Spleen (tissue), 11 donors: ENCODE measurements at regions not wholly inside any gene's neighbourhood (a gene's known extent, or its start where the extent isn't known, plus 50 kb on each side); places are given as distances from the start of the nearest gene placed in this dataset.

Experiments used
- DNase-seq: peaks from one replicate; pipeline ENCODE4 v3.0.0-alpha.2; 2020
- H3K27ac ChIP-seq, 8 donors: fragments of 200-600 bp; sonication (generic) in 7 of 8; 1 replicate in 4 of 8; 2 replicates in 4 of 8; pipeline versions ENCODE4 v1.5.0 to v1.8.0; 2016 to 2021; ENCODE audit warnings: inconsistent platforms in 4 of 8, mild to moderate bottlenecking in 4 of 8, moderate library complexity in 1 of 8
- H3K27me3 ChIP-seq, 7 donors: fragments of 200-600 bp; sonication (generic) in 6 of 7; replicated peaks in 1 of 7; 1 replicate in 4 of 7; 2 replicates in 3 of 7; pipeline versions ENCODE4 v1.5.0 to v1.8.0; 2016 to 2021; ENCODE audit warnings: inconsistent platforms in 3 of 7, mild to moderate bottlenecking in 1 of 7
- H3K36me3 ChIP-seq, 6 donors: fragments of 200-600 bp; sonication (generic) in 5 of 6; 1 replicate in 4 of 6; 2 replicates in 2 of 6; pipeline versions ENCODE4 v1.5.0 to v1.8.0; 2016 to 2021; ENCODE audit warnings: inconsistent platforms in 2 of 6
- H3K4me1 ChIP-seq, 6 donors: fragments of 200-600 bp; sonication (generic) in 5 of 6; 1 replicate in 3 of 6; 2 replicates in 3 of 6; pipeline versions ENCODE4 v1.5.0 to v1.8.0; 2016 to 2021; ENCODE audit warnings: inconsistent platforms in 3 of 6
- H3K4me3 ChIP-seq, 8 donors: fragments of 200-600 bp; sonication (generic) in 7 of 8; 1 replicate in 4 of 8; 2 replicates in 4 of 8; pipeline versions ENCODE4 v1.5.0 to v1.8.0; 2016 to 2021; ENCODE audit warnings: inconsistent platforms in 4 of 8, mild to moderate bottlenecking in 4 of 8, moderate library complexity in 2 of 8
- H3K9me3 ChIP-seq, 8 donors: fragments of 200-600 bp; sonication (generic) in 7 of 8; 1 replicate in 4 of 8; 2 replicates in 4 of 8; pipeline versions ENCODE4 v1.5.0 to v1.8.0; 2016 to 2021; ENCODE audit warnings: inconsistent platforms in 4 of 8
- POLR2A ChIP-seq, 3 donors: fragments of 450-650 bp; IDR thresholded peaks; one replicate each; pipeline ENCODE4 v1.5.1; 2017; ENCODE audit warnings: antibody characterized with exemption in 3 of 3, mild to moderate bottlenecking in 1 of 3
- POLR2AphosphoS5 ChIP-seq, 3 donors: sonication (generic); formaldehyde crosslinking; IDR thresholded peaks; one replicate each; pipeline ENCODE4 v1.5.1; 2017; ENCODE audit warnings: antibody characterized with exemption in 3 of 3
- WGBS, 5 donors: extraction: QIAGEN DNeasy Blood & Tissue Kit in 3 of 5; methylation state at CpG; one replicate each; pipeline versions ENCODE4 v1.1.5 to v1.1.7; 2013 to 2018; 5-methylcytosine and 5-hydroxymethylcytosine counted together
- intact Hi-C: fragments of 100-400 bp; cut with DNase I; formaldehyde crosslinking; loops from one replicate; pipeline ENCODE4 v1.15.0; 2023; ENCODE audit warnings: low total_unique reads
- TF ChIP-seq, protein P1 (sequence below), 11 experiments: fragments of 200-600 bp in 7 of 11; fragments of 450-650 bp in 4 of 11; sonication (generic) in 4 of 11; IDR thresholded peaks in 8 of 11; conservative IDR thresholded peaks in 3 of 11; 1 replicate in 7 of 11; 2 replicates in 4 of 11; pipeline versions ENCODE4 v1.4.0 to v1.8.0; 2016 to 2021; ENCODE audit warnings: antibody characterized with exemption in 11 of 11, inconsistent platforms in 4 of 11, mild to moderate bottlenecking in 1 of 11
- donor health status: healthy with polysubstance abuse.
- donor health status: DM: no; HTN: no; CAD: no; lungs with moderate emphysema.
- donor health status: DM: no; HTN: no; CAD: no.
- donor health status: Bipolar disorder and iron deficiency.
- donor health status: healthy.
- donor health status: DM: no; HTN: no; CAD: no.
- donor health status: DM: yes; HTN: yes; CAD: no.

- no peak overlapping the region for H3K4me3 ChIP-seq
- intact Hi-C loops, result no loop called here
- peaks cover 0 to 20% (median 16%) of the 10 kb centered on the region in 6 donors for H3K4me1 ChIP-seq
- peak overlapping the region in 2 of 8 donors; percentile 4 to 21 for H3K27ac ChIP-seq
- 19 to 63% (median 42%) methylated on average over 1 of the region's 1 CpG for whole genome bisulfite sequencing, 5 donors
- H3K36me3 ChIP-seq, result no peaks in the 10 kb centered on the region
- DNase-seq, result no peak
- TF ChIP-seq, protein P1, sequence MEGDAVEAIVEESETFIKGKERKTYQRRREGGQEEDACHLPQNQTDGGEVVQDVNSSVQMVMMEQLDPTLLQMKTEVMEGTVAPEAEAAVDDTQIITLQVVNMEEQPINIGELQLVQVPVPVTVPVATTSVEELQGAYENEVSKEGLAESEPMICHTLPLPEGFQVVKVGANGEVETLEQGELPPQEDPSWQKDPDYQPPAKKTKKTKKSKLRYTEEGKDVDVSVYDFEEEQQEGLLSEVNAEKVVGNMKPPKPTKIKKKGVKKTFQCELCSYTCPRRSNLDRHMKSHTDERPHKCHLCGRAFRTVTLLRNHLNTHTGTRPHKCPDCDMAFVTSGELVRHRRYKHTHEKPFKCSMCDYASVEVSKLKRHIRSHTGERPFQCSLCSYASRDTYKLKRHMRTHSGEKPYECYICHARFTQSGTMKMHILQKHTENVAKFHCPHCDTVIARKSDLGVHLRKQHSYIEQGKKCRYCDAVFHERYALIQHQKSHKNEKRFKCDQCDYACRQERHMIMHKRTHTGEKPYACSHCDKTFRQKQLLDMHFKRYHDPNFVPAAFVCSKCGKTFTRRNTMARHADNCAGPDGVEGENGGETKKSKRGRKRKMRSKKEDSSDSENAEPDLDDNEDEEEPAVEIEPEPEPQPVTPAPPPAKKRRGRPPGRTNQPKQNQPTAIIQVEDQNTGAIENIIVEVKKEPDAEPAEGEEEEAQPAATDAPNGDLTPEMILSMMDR (IDR thresholded peaks at IDR 0.05 in 8 of 11, conservative IDR thresholded peaks at IDR 0.05 in 3 of 11), result no peak
- H3K27me3 ChIP-seq, result no peaks in the 10 kb centered on the region
- H3K9me3 ChIP-seq, result peaks cover 0 to 13% (median 9%) of the 10 kb centered on the region in 8 donors
Observed at GRCh38 chr1:193568512-193568911, 382.1 kb upstream of the B3GALT2 start.

DNA sequence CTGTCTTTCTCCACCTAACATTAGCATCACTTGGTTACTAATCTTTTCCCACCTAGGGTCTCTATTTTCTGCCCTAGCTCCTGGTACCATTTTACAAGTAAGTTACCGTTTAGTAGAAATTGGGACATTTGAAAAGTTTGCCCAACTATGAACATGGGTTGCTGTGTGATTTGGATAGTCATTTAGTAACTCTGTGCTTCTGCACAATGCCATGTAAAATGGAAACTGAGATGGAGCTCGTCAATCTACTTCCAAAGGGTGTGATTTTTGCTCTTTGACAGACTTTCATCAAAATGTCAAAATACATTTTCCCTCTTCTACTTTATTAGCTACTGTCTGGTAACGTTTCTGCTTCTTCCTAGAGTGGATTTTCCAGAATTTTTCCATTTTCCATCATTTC is 381.5 kb upstream of the B3GALT2 start:
- intact Hi-C loops, result no loop called here
- WGBS, 5 donors, result 65 to 87% (median 78%) methylated on average over 3 of the region's 3 CpGs

DNA sequence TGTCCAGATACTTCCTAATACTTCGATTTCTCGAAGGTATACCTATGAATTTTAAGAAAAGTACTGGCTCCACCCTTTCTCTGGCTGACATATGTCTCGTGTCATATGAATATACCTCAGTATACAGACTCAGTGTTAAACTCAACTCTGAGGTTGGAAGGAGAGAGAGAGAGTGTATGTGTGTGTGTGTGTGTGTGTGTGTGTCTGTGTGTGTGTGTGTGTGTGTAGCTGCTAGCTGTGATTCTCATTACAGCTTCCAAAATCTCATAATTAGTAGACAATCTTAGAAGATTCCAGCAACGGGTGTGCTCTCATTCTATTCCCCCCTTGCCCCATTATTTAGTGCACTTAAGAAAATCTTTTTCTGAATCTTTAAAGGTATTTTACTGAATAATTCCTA is 380.3 kb upstream of the B3GALT2 start:
- no peak for DNase-seq
- intact Hi-C loops, result no loop called here
- TF ChIP-seq POLR2AphosphoS5 (IDR thresholded peaks at IDR 0.05), result no peak
- TF ChIP-seq, protein P1 (IDR thresholded peaks at IDR 0.05 in 8 of 11, conservative IDR thresholded peaks at IDR 0.05 in 3 of 11), result no peak
- no peak for TF ChIP-seq POLR2A (IDR thresholded peaks at IDR 0.05)
- Histone ChIP-seq H3K27me3 (no peaks in the 10 kb centered on the region), H3K4me1 (peaks cover 0 to 20% (median 16%) of the 10 kb centered on the region in 6 donors), H3K9me3 (peaks cover 0 to 4% (median under 1%) of the 10 kb centered on the region in 8 donors), H3K36me3 (no peaks in the 10 kb centered on the region), H3K27ac (no peak overlapping the region), H3K4me3 (no peak overlapping the region)
- WGBS, 5 donors, result 90 to 97% (median 92%) methylated on average over 4 of the region's 4 CpGs

More for the DNA sequence above, 381.5 kb upstream of the B3GALT2 start:
- Histone ChIP-seq H3K9me3 (peaks cover 0 to 12% (median 9%) of the 10 kb centered on the region in 8 donors), H3K36me3 (no peaks in the 10 kb centered on the region), H3K4me3 (no peak overlapping the region), H3K4me1 (peaks cover 0 to 20% (median 16%) of the 10 kb centered on the region in 6 donors), H3K27ac (peak overlapping the region in 1 of 8 donors; percentile 4), H3K27me3 (no peaks in the 10 kb centered on the region)
- TF ChIP-seq POLR2AphosphoS5 (IDR thresholded peaks at IDR 0.05) (no peak), POLR2A (IDR thresholded peaks at IDR 0.05) (no peak)
- TF ChIP-seq, protein P1 (IDR thresholded peaks at IDR 0.05 in 8 of 11, conservative IDR thresholded peaks at IDR 0.05 in 3 of 11), result no peak
- no peak for DNase-seq

GRCh38 chr1:193565971-193566577 is 379.7 kb upstream of the B3GALT2 start:
- DNase-seq, result no peak
- no peak for TF ChIP-seq POLR2AphosphoS5 (IDR thresholded peaks at IDR 0.05)
- no peak for TF ChIP-seq POLR2A (IDR thresholded peaks at IDR 0.05)
- TF ChIP-seq, protein P1 (IDR thresholded peaks at IDR 0.05 in 8 of 11, conservative IDR thresholded peaks at IDR 0.05 in 3 of 11), result no peak
- H3K27ac ChIP-seq, result no peak overlapping the region
- H3K4me3 ChIP-seq, result no peak overlapping the region
- WGBS, 5 donors, result 78 to 94% (median 88%) methylated on average over 2 of the region's 2 CpGs
- H3K27me3 ChIP-seq, result no peaks in the 10 kb centered on the region
- H3K9me3 ChIP-seq, result no peaks in the 10 kb centered on the region
- H3K4me1 ChIP-seq, result peaks cover 0 to 20% (median 16%) of the 10 kb centered on the region in 6 donors
- H3K36me3 ChIP-seq, result no peaks in the 10 kb centered on the region
- intact Hi-C loops, result no loop called here
